BE2C (cell line): ENCODE measurements at regions not wholly inside any gene's neighbourhood (a gene's known extent, or its start where the extent isn't known, plus 50 kb on each side); places are given as distances from the start of the nearest gene placed in this dataset.

Experiments
- DNase-seq: peaks from one replicate; pipeline ENCODE4 v3.0.0-alpha.2; 2020
- H3K27me3 ChIP-seq: fragments of 250-450 bp; sonication (Bioruptor Pico); 2 replicates; pipeline ENCODE4 v1.5.1; 2020; ENCODE audit warnings: mild to moderate bottlenecking
- H3K36me3 ChIP-seq: fragments of 250-450 bp; sonication (Bioruptor Pico); 2 replicates; pipeline ENCODE4 v1.5.1; 2020; ENCODE audit warnings: mild to moderate bottlenecking
- H3K4me1 ChIP-seq: fragments of 250-450 bp; sonication (Bioruptor Pico); 2 replicates; pipeline ENCODE4 v1.5.1; 2020
- H3K4me3 ChIP-seq: 2 replicates; pipeline ENCODE4 v1.5.1; 2011; ENCODE audit warnings: low read depth, low read length
- H3K9me3 ChIP-seq: fragments of 250-450 bp; sonication (Bioruptor Pico); 2 replicates; pipeline ENCODE4 v1.5.1; 2020
- TF ChIP-seq, protein P1 (sequence below): IDR thresholded peaks from 2 replicates; pipeline ENCODE4 v1.5.1; 2012; ENCODE audit warnings: mild to moderate bottlenecking, low read depth, low read length

DNA sequence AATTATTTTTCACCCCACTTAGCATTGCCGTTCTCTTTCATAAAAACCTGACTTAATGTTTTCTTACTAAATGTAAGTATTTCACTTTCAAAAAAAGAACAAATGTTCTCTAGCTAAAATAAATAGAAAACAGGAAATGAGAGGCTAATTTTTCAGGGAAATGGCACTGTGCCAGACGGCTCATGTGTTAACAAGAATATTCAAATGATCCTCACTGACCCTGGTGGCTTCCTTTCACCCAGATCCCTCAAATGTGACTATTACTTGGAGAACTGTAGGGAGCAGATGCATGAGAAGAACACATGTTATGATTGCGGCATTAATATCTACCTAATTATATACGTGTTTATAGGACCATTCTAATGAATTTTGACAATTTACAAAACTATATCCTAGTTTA lies 827.7 kb downstream of the SOCS6 start:
- Histone ChIP-seq H3K9me3 (no peaks in the 10 kb centered on the region), H3K4me3 (no peak overlapping the region), H3K36me3 (no peaks in the 10 kb centered on the region), H3K27me3 (no peaks in the 10 kb centered on the region), H3K4me1 (no peaks in the 10 kb centered on the region)
- TF ChIP-seq, protein P1, sequence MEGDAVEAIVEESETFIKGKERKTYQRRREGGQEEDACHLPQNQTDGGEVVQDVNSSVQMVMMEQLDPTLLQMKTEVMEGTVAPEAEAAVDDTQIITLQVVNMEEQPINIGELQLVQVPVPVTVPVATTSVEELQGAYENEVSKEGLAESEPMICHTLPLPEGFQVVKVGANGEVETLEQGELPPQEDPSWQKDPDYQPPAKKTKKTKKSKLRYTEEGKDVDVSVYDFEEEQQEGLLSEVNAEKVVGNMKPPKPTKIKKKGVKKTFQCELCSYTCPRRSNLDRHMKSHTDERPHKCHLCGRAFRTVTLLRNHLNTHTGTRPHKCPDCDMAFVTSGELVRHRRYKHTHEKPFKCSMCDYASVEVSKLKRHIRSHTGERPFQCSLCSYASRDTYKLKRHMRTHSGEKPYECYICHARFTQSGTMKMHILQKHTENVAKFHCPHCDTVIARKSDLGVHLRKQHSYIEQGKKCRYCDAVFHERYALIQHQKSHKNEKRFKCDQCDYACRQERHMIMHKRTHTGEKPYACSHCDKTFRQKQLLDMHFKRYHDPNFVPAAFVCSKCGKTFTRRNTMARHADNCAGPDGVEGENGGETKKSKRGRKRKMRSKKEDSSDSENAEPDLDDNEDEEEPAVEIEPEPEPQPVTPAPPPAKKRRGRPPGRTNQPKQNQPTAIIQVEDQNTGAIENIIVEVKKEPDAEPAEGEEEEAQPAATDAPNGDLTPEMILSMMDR, result no peak
- DNase-seq, result no peak

DNA sequence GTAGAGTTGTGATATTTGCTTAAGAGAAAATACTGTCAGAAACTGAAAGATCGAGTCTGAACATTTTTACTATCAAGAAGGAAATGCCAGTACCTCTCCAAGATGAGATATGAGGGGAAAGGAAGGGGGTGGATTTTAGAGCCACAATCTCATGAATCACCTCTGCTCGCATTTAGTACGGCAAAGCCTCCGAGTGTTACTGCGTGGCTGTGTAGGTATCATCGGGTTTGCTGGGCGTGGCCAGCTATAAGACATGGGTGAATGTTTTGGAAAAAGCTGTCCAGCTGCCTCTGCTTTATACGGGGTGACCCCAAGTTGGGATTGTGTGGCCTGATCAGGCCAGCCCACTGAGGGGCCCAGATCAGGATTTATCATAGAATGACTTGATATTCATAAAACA lies 826.4 kb downstream of the SOCS6 start:
- Histone ChIP-seq H3K4me3 (no peak overlapping the region), H3K4me1 (no peaks in the 10 kb centered on the region), H3K9me3 (no peaks in the 10 kb centered on the region), H3K27me3 (no peaks in the 10 kb centered on the region), H3K36me3 (no peaks in the 10 kb centered on the region)
- TF ChIP-seq, protein P1, result no peak
- DNase-seq, result no peak

- H3K4me1 ChIP-seq, result no peaks in the 10 kb centered on the region
- H3K9me3 ChIP-seq, result no peaks in the 10 kb centered on the region
- H3K4me3 ChIP-seq, result no peak overlapping the region
- H3K27me3 ChIP-seq, result no peaks in the 10 kb centered on the region
- TF ChIP-seq, protein P1, result no peak
- DNase-seq, result no peak
- no peaks in the 10 kb centered on the region for H3K36me3 ChIP-seq
Measured at GRCh38 chr18:71114550-71115210, 825.8 kb downstream of the SOCS6 start.

GRCh38 chr18:71107244-71107643 lies 818.4 kb downstream of the SOCS6 start:
- H3K4me1 ChIP-seq, result no peaks in the 10 kb centered on the region
- no peaks in the 10 kb centered on the region for H3K9me3 ChIP-seq
- no peak overlapping the region for H3K4me3 ChIP-seq
- H3K27me3 ChIP-seq, result no peaks in the 10 kb centered on the region
- TF ChIP-seq, protein P1, result no peak
- DNase-seq, result no peak
- no peaks in the 10 kb centered on the region for H3K36me3 ChIP-seq

DNA sequence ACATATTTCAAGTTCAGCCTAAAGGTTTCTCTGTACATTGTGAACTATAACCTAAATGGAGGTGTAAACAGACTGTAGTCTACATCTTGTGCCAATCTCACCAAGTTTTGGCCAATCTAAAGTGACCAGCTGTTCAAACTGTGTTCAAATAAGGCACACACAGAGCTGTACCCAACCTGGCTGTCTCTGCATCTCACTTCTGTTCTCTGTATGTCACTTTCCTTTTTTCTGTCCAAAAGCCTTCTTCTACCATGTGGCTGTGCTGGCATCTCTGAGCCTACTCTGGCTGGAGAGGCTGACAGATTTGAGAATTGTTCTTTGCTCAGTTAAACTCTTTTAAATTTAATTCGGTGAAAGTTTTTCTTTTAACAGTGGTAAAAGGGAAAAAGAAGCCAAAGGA lies 817.9 kb downstream of the SOCS6 start:
- Histone ChIP-seq H3K27me3 (no peaks in the 10 kb centered on the region), H3K4me1 (no peaks in the 10 kb centered on the region), H3K4me3 (no peak overlapping the region), H3K36me3 (no peaks in the 10 kb centered on the region), H3K9me3 (no peaks in the 10 kb centered on the region)
- TF ChIP-seq, protein P1, result no peak
- no peak for DNase-seq

GRCh38 chr18:71105994-71106546 lies 817.2 kb downstream of the SOCS6 start:
- Histone ChIP-seq H3K4me1 (no peaks in the 10 kb centered on the region), H3K4me3 (no peak overlapping the region), H3K36me3 (no peaks in the 10 kb centered on the region), H3K27me3 (no peaks in the 10 kb centered on the region), H3K9me3 (no peaks in the 10 kb centered on the region)
- DNase-seq, result no peak
- TF ChIP-seq, protein P1, result no peak
